Mesenchymal stem cell (in vitro differentiated cells and primary cell): ENCODE measurements at regions not wholly inside any gene's neighbourhood (a gene's known extent, or its start where the extent isn't known, plus 50 kb on each side); places are given as distances from the start of the nearest gene placed in this dataset.

Experiments
- DNase-seq: peaks from one replicate; pipeline ENCODE4 v3.0.0-alpha.2; 2013
- H2AFZ ChIP-seq: one replicate; pipeline ENCODE4 v1.6.1; 2013; ENCODE audit warnings: low read depth, mild to moderate bottlenecking, control low read depth, inconsistent platforms, low read length, moderate library complexity
- H2AK5ac ChIP-seq: 2 replicates; pipeline ENCODE4 v1.6.1; 2013; ENCODE audit warnings: low read length, moderate library complexity, mild to moderate bottlenecking, inconsistent platforms; ENCODE audit not compliant: severe bottlenecking
- H2BK120ac ChIP-seq: one replicate; pipeline ENCODE4 v1.6.1; 2013; ENCODE audit warnings: low read depth, mild to moderate bottlenecking, inconsistent platforms, low read length, moderate library complexity
- H2BK12ac ChIP-seq, 2 experiments: one replicate each; pipeline ENCODE4 v1.6.1; 2013; ENCODE audit warnings: inconsistent platforms in 2 of 2, low read length in 2 of 2, mild to moderate bottlenecking in 2 of 2, moderate library complexity in 2 of 2, control low read depth in 1 of 2
- H2BK15ac ChIP-seq: one replicate; pipeline ENCODE4 v1.6.1; 2013; ENCODE audit warnings: mild to moderate bottlenecking, low read depth, inconsistent platforms; ENCODE audit not compliant: poor library complexity, severe bottlenecking
- H2BK5ac ChIP-seq: 2 replicates; pipeline ENCODE4 v1.6.1; 2013; ENCODE audit warnings: low read depth, mild to moderate bottlenecking, low read length, control low read depth, inconsistent platforms; ENCODE audit not compliant: poor library complexity, severe bottlenecking
- H3K14ac ChIP-seq, 2 experiments: one replicate each; pipeline ENCODE4 v1.6.1; 2013; ENCODE audit warnings: inconsistent platforms in 2 of 2, low read length in 2 of 2, control low read depth in 1 of 2, mild to moderate bottlenecking in 1 of 2, moderate library complexity in 1 of 2
- H3K18ac ChIP-seq, 2 experiments: one replicate each; pipeline ENCODE4 v1.6.1; 2013; ENCODE audit warnings: inconsistent platforms in 2 of 2, low read length in 2 of 2, control low read depth in 1 of 2, low read depth in 1 of 2, mild to moderate bottlenecking in 1 of 2
- H3K23ac ChIP-seq, 2 experiments: one replicate each; pipeline ENCODE4 v1.6.1; 2013; ENCODE audit warnings: inconsistent platforms in 2 of 2, low read length in 2 of 2, mild to moderate bottlenecking in 2 of 2, moderate library complexity in 2 of 2, control low read depth in 1 of 2
- H3K27ac ChIP-seq: 2 replicates; pipeline ENCODE4 v1.5.1; 2013; ENCODE audit warnings: mild to moderate bottlenecking, moderate library complexity, low read length, control low read depth, inconsistent platforms; ENCODE audit not compliant: poor library complexity, severe bottlenecking
- H3K27me3 ChIP-seq, 2 experiments: 2 replicates each; pipeline versions ENCODE4 v1.6.1 to v1.7.0; 2013; ENCODE audit warnings: low read length in 2 of 2, mild to moderate bottlenecking in 2 of 2, moderate library complexity in 2 of 2, control low read depth in 1 of 2, inconsistent platforms in 1 of 2; ENCODE audit not compliant: control insufficient read depth in 1 of 2, insufficient read depth in 1 of 2
- H3K36me3 ChIP-seq, 2 experiments: 2 replicates each; pipeline versions ENCODE4 v1.6.1 to v1.7.0; 2013; ENCODE audit warnings: low read length in 2 of 2, control low read depth in 1 of 2, inconsistent platforms in 1 of 2, low read depth in 1 of 2, mild to moderate bottlenecking in 1 of 2; ENCODE audit not compliant: insufficient read depth in 2 of 2, control insufficient read depth in 1 of 2
- H3K4ac ChIP-seq, 2 experiments: one replicate each; pipeline ENCODE4 v1.6.1; 2013; ENCODE audit warnings: inconsistent platforms in 2 of 2, low read length in 2 of 2, mild to moderate bottlenecking in 2 of 2, moderate library complexity in 2 of 2, control low read depth in 1 of 2, low read depth in 1 of 2
- H3K4me1 ChIP-seq: 2 replicates; pipeline ENCODE4 v1.6.1; 2013; ENCODE audit warnings: low read depth, low read length, control low read depth; ENCODE audit not compliant: control insufficient read depth, insufficient read depth
- H3K4me2 ChIP-seq: 2 replicates; pipeline ENCODE4 v1.6.1; 2013; ENCODE audit warnings: low read length, mild to moderate bottlenecking, inconsistent platforms; ENCODE audit not compliant: poor library complexity, severe bottlenecking
- H3K4me3 ChIP-seq, 2 experiments: 2 replicates each; pipeline versions ENCODE4 v1.5.1 to v1.7.0; 2013; ENCODE audit warnings: low read length in 2 of 2, mild to moderate bottlenecking in 2 of 2, control low read depth in 1 of 2, low read depth in 1 of 2; ENCODE audit not compliant: insufficient read depth in 1 of 2
- H3K79me1 ChIP-seq: replicated peaks from 2 replicates; pipeline ENCODE4 v1.6.1; 2013; ENCODE audit warnings: mild to moderate bottlenecking, control low read depth, low read length, inconsistent platforms; ENCODE audit not compliant: poor library complexity, severe bottlenecking
- H3K9ac ChIP-seq: 2 replicates; pipeline ENCODE4 v1.7.0; 2013; ENCODE audit warnings: mild to moderate bottlenecking, low read length, moderate library complexity
- H3K9me3 ChIP-seq: 2 replicates; pipeline ENCODE4 v1.7.0; 2013; ENCODE audit warnings: mild to moderate bottlenecking, low read length; ENCODE audit not compliant: control insufficient read depth
- H4K8ac ChIP-seq: one replicate; pipeline ENCODE4 v1.6.1; 2013; ENCODE audit warnings: inconsistent platforms, mild to moderate bottlenecking, low read length, moderate library complexity
- H4K91ac ChIP-seq: one replicate; pipeline ENCODE4 v1.6.1; 2013; ENCODE audit warnings: mild to moderate bottlenecking, low read length, inconsistent platforms
- WGBS: methylation state at CpG from one replicate; pipeline ENCODE4 v1.1.7; 2013; ENCODE audit warnings: mixed read lengths; 5-methylcytosine and 5-hydroxymethylcytosine counted together

DNA sequence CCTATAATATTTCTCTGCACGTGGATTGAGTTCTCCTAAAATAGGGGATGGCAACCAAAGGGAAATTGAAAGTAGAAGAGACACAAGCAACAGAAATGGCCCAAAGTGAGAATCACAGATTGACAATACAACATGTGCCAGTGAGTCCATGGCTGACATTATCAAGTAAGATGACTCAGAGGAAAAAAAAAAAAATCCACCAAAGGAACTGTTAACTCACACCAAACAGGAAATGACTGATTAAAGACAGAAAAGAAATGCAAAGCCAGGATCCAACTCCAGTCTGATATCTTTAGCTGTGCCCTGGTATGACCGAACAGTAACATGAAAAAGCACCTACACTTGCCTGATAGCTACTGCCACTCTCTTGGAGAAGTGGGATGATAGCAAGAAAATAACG, 485.0 kb downstream of the PRKD1 start:
- 78% methylated on average over 1 of the region's 3 CpGs for WGBS
- Histone ChIP-seq H3K27ac (no peak overlapping the region), H3K36me3 (no peaks in the 10 kb centered on the region), H3K4me3 (no peak overlapping the region), H3K4ac (no peak overlapping the region), H3K9ac (no peak overlapping the region), H3K4me2 (no peak overlapping the region), H2AK5ac (no peak overlapping the region), H3K14ac (no peak overlapping the region), H4K8ac (no peak overlapping the region), H3K79me1 (no peaks in the 10 kb centered on the region), H3K18ac (no peak overlapping the region), H3K27me3 (no peaks in the 10 kb centered on the region), H2BK15ac (no peak overlapping the region), H2BK12ac (no peak overlapping the region), H3K4me1 (no peaks in the 10 kb centered on the region), H2BK5ac (no peak overlapping the region), H3K23ac (no peak overlapping the region), H3K9me3 (no peaks in the 10 kb centered on the region), H2AFZ (no peak overlapping the region), H4K91ac (no peak overlapping the region), H2BK120ac (no peak overlapping the region)
- peak; percentile 50 for DNase-seq

DNA sequence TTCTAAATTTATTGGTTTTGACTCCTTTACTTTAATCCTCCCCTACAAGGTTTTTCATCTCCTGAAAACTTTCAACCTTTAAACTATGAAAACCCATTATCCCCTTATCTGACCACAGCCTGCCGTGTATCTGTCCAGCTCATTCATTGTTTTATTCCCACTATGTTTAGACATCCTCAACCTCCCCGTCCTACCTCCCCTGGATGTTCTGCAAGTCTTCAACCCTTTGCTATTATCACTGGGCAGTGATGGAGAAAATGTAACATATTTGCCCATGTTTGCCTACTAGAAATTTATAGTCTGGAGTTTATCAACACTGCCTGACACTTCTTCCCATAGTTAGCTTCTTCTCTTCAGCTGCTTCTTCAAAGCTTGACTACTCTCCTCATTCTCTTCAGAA, 483.4 kb downstream of the PRKD1 start:
- Histone ChIP-seq H3K36me3 (no peaks in the 10 kb centered on the region), H4K91ac (no peak overlapping the region), H2BK12ac (no peak overlapping the region), H3K23ac (no peak overlapping the region), H3K4me3 (no peak overlapping the region), H3K4me2 (no peak overlapping the region), H3K4ac (no peak overlapping the region), H2BK15ac (no peak overlapping the region), H3K27ac (no peak overlapping the region), H2BK5ac (no peak overlapping the region), H4K8ac (no peak overlapping the region), H3K14ac (no peak overlapping the region), H3K4me1 (no peaks in the 10 kb centered on the region), H2AFZ (no peak overlapping the region), H3K27me3 (no peaks in the 10 kb centered on the region), H3K9ac (no peak overlapping the region), H3K79me1 (no peaks in the 10 kb centered on the region), H2AK5ac (no peak overlapping the region), H2BK120ac (no peak overlapping the region), H3K9me3 (no peaks in the 10 kb centered on the region), H3K18ac (no peak overlapping the region)
- WGBS = 63% methylated on average over 2 of the region's 2 CpGs
- DNase-seq = no peak

DNA sequence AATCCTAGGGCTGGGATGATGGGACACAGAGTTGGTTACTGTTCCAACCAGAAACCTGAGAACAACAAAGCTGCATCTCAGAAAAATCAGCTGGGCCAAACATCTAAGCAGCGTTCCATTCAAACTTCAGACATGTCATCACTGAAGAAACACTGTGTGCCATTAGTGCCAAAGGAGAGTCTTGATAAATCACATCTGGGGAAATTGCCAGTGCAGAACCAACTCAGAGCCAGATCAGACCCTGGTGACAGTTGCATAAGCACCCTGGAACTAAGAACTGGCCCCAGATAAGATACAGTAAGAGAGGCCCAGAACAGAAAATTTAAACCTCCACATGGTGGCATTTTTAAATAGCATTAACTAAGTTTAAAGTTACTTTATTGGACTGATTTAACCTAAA, 482.8 kb downstream of the PRKD1 start:
- Histone ChIP-seq H3K36me3 (no peaks in the 10 kb centered on the region), H3K4me2 (no peak overlapping the region), H2BK5ac (no peak overlapping the region), H2BK15ac (no peak overlapping the region), H3K27me3 (no peaks in the 10 kb centered on the region), H3K9me3 (no peaks in the 10 kb centered on the region), H2BK120ac (no peak overlapping the region), H3K23ac (no peak overlapping the region), H3K18ac (no peak overlapping the region), H4K91ac (no peak overlapping the region), H3K4me1 (no peaks in the 10 kb centered on the region), H4K8ac (no peak overlapping the region), H3K9ac (no peak overlapping the region), H2BK12ac (no peak overlapping the region), H3K4ac (no peak overlapping the region), H3K14ac (no peak overlapping the region), H2AK5ac (no peak overlapping the region), H2AFZ (no peak overlapping the region), H3K79me1 (no peaks in the 10 kb centered on the region), H3K27ac (no peak overlapping the region), H3K4me3 (no peak overlapping the region)
- 100% methylated on average over 1 of the region's 1 CpG for WGBS
- DNase-seq = no peak

DNA sequence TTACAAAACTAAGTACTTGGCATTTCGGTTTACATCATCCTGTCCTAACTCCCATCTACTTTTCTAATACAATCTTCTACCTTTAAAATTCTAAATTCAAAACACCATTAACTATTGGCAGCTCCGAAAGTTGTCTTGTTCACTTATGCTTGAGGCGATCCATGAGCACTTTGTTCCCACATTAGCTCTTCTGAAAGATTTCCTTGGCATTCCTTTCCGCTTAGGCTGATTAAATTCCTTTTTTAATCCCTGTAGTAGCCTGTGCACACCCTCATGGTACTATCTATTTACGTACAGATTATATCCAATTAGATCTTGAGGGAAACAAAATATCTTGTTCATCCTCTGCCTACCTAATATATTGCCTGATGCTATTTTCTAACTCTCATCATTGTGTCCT, 480.7 kb downstream of the PRKD1 start:
- Histone ChIP-seq H2BK12ac (no peak overlapping the region), H3K14ac (no peak overlapping the region), H2BK5ac (no peak overlapping the region), H2BK15ac (no peak overlapping the region), H3K27me3 (no peaks in the 10 kb centered on the region), H3K79me1 (no peaks in the 10 kb centered on the region), H2AK5ac (no peak overlapping the region), H3K36me3 (no peaks in the 10 kb centered on the region), H3K9ac (no peak overlapping the region), H4K8ac (no peak overlapping the region), H3K9me3 (no peaks in the 10 kb centered on the region), H3K4ac (no peak overlapping the region), H4K91ac (no peak overlapping the region), H3K4me2 (no peak overlapping the region), H3K23ac (no peak overlapping the region), H3K27ac (no peak overlapping the region), H2AFZ (no peak overlapping the region), H3K18ac (no peak overlapping the region), H3K4me1 (no peaks in the 10 kb centered on the region), H2BK120ac (no peak overlapping the region), H3K4me3 (no peak overlapping the region)
- whole genome bisulfite sequencing = 77% methylated on average over 5 of the region's 5 CpGs
- no peak for DNase-seq
